NCI-H187 treated with DMSO at 0.1 percent for 48 hours (cell line): ENCODE measurements at regions not wholly inside any gene's neighbourhood (a gene's known extent, or its start where the extent isn't known, plus 50 kb on each side); places are given as distances from the start of the nearest gene placed in this dataset.
A peak's percentile ranks its signal among the peaks of the same experiment; 100 is the strongest.
"Not testable (repeated sequence)": the region's sequence is repeated elsewhere in the genome, so short reads cannot be mapped to it uniquely, and the experiment has no call there.

Source experiments
- DNase-seq: peaks from one replicate; lab custom pipeline; 2025; lab: John Stamatoyannopoulos, UW

DNA sequence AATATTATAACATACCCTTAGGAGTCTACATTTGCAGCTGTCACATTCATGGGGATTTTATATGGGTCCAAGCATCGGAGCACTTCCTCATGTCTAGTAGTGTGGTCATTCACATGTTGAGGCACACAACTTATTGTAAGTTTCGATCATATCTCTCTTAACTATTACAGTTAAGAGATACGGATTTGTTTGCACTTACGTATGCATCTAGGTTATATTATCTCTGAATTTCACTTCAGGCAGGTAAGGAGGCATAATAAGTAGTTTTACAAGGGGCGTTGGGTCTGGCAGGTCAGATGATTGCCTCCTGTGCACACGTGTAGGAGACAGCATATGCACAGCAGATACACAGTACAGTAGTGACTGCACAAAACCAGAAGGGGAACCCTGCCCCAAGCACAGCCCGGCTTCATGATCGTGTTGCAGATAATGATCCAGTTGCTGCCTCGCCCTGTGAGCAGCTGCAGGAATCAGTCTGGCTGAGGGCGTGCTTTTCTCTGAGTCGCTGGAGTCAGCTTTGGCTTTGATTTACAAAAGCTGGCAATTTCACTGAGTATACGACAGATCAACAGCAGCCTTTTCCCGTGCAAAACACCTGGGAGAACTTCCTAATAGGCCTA lies 302.9 kb upstream of the GATB start:
- no peak for DNase-seq

DNA sequence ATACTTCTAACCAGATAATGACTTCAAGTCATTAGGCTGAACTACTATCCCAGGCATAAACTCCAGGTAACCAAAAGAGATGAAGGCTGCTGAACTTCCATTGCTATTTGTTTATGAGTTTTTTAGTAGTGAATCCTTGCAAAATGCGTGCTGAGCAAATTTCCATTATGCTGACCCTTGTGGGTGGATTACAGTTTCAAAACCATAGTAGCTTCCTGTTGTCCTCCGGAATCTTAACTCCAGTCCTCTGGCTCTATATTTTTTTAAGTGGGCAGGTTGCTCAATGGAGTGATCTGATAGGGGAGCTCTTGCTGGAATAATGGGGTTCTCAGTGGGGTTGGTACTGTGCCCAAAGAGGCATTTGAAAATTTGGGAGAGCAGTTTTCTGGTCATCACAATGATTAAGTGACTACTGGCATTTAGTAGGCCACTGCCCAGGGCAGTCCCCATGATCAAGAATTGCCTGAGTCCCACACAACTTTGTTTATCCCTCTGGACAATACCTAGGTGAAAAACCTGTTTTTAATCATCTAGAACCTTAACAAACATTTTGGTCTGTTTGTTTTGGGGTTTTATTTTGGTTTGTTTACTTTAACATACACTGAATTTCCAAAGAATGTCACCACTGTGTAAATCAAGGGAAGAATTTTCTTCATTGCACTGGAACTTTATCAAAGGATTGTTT lies 302.3 kb upstream of the GATB start:
- no peak for DNase-seq

DNA sequence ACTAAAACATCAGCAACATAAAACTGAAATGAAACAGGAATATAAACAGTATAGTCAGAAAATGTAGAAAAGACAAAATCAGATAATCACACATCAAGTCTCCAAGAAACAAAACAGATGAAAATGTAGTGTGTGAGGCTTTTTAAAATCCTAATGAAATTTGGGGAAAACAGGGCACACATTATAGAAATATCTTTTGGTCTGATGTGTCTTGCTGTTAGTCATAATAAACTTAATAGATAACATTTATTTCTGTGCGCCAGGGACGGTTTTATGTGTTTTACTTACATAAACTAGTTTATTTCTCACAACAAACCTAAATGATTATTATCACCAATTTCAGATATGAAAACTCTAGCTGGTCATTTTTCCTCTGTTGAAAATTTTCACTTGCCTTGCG lies 293.9 kb upstream of the GATB start:
- no peak for DNase-seq

DNA sequence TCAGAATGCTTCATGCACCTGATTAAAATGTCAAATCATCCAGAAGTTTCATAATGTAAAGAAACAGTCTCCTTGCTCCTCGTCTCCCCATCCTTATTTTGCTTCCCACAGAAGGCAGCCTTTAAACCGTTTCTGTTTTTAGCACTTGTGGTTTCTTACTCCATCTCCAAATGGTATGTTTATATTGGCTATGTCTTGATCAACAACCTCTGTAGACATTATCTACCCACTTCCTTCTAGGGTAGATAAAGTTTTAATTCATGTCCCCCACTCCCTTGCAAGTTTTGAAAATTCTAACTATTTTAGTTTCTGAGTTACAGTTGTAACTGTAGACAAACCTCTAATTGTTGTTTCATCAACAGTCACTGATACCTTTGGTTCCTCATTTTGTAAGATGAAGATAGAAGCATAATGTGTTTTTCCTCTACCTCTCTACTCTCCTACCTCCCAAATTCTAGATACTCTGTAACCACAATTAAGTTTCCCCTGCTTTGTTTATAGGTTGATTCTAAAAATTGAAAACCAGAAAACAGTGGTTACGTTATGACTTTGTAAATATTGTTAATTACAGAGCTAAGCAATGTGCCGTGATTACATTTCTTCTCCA lies 291.7 kb upstream of the GATB start:
- DNase-seq = no peak

DNA sequence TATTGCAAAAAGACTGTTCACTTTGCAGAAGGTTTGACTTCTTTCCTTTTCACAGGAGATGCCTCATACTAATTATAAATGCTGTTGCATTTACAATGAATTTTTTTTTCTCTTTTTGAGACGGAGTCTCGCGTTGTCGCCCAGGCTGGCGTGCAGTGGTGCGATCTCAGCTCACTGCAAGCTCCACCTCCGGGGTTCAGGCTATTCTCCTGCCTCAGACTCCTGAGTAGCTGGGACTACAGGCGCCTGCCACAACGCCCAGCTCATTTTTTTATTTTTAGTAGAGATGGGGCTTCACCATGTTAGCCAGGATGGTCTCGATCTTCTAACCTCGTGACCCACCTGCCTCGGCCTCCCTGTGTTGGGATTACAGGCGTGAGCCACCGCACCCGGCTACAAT lies 290.5 kb upstream of the GATB start:
- not testable (repeated sequence) for DNase-seq

DNA sequence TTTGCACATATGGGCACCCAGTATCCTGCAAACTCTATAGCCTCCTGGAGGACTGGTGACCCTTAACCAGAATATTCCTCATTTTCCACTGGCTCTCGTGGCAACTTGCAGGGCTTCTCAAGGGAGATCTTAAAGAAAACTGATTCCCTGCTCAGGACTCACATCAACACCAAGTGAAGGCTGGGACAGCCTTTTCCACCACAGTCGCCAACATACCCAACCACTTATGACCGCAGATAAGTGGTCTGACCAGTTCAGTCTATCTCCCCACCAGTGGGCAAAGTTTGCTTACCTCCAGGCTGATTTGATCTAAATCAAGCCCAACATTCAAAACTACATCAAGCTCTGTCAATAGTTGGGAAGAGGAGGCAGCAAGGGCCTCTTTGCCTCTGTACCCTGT lies 289.3 kb upstream of the GATB start:
- DNase-seq = no peak

DNA sequence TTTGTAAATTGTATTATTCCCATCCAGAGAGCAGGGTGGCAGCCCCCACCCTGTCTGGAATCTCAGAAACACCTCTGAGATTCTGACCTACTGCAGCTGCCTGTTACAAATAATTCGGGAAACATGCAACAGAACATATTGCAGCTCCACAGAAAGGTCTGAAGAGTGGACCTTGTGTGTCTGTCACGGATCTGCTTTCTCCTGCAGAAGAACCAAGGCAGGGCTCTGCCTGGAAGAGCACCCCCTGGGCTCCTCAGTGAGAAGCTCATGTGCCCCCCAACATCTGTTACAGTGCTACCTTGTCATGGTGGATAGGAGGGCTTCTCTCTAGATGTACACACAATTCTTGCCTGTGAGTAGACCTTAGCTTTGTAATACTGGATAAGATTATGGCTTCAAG lies 286.6 kb upstream of the GATB start:
- DNase-seq = no peak

DNA sequence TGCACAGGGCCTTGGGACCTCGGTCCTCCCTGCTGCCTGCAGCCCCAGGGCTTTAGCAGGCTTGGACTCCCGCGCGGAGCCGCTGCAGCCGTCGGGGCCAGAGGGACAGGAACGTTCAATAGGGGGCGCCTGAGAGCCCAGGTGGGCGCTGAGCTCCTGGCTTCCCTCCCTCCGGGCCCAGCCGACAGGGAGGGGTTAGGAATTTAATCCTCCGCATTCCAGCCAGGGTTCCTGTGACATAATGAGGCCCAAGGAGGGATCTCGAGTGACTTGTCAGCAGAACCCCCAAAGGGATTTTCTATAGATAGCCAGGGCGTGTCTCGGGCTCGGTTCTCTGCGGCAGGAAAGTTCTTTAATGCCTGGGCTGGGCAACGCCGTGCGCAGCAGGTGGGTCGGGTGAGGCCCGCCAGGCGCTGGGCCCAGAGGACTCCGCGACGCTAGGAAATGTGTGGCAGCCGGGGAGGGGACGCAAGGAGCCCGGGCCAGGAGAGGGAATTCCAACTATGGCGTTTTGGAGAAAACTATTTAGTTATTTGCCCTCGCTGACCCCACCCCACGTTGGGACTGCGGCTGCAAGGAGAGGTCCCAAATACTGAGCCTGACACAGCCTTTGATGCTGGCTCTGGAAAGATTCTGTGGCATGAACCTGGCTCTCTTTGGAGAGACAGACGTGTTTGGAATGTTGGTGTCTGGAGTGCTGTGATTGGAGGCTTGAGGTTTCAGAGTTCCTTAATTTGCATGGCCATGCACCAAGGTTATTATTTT lies 285.2 kb upstream of the GATB start:
- DNase-seq = peak; percentile 7

DNA sequence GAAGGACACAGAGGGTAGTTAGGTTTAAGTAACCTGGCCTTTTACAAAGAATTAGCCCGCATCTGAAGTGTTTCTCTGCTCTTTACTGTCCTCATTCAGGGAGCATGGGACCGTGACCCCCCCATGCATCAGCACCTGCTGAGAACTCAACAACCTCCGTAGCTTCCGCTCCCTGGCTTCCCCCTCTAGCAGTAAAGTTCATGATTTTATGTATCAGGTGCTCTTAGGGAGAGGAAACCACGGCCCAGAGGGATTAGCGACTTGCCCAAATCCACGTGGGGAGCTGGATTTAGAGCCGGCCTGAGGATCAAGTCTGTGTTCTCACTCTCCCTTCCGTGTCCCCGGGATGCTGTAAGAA lies 284.6 kb upstream of the GATB start:
- DNase-seq = no peak

DNA sequence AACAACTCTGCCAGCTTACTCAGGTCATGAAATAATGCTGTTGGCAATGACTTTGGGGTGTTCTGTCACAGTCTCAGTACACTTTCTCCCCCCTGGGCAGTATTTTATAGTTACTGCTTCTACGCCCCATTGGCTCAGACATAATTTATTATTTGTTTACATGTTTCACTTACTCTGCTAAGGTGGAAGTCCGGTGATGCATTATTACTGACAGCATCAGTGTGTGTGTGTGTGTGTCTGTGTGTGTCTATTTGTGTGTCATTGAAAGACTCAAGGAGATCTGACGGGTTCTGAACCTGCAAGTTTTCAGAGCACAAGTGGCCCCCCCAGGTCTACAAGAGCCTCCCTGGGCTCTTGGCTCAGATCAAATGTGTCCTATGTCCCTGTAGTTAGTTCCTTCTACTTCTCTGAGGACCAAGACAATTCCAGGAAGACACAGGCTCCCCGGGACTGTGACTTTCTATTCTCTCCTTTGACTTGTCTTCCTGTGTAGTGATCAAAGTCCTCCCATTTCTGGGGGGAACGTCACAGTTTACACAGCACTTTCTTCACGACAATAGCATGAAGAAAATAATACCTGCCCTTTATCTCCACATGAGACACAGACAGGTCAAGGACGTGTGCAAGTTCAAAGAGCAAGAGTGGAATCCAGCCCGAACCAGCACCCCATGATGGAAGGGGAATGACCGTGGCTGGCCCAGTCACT lies 283.7 kb upstream of the GATB start:
- DNase-seq = no peak

DNA sequence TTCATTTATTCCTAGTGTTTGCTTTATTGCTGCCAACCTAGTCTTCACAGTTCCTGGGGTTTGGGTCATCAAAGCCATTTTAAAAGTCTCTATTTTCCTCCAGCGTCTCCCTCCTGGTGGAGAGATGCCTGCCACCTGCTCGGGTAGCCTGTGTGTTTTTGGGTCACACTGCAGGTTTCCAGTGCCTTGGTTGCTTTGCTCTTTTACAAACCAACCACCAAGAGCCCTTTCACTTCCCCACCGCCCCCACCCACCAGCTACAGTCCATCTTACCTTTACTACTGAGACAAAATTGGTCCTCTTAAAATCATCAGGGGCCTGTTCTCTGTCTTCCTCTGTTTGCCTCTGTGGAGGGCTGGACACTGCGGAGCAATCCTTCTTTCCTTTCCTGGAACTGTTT lies 280.5 kb upstream of the GATB start:
- DNase-seq = no peak

DNA sequence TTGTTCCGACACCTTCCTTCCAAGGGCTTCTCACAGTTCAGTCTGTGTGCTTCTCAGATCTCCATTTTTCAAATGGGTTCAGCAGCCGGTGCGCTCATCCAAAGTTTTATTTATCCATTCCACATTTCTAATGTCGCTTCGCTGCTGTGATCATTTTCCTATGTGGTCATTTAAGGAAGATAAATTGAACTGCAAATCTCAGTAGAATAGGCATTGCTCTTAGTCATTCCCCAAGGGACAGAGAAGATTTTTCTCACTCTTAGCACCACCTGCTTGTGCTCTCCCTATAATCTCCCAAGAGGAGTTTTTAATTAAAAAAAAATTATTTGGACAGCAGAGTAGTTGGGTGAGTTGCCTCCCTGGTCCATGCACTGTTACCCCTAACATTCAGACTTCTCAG lies 278.9 kb upstream of the GATB start:
- DNase-seq = no peak

DNA sequence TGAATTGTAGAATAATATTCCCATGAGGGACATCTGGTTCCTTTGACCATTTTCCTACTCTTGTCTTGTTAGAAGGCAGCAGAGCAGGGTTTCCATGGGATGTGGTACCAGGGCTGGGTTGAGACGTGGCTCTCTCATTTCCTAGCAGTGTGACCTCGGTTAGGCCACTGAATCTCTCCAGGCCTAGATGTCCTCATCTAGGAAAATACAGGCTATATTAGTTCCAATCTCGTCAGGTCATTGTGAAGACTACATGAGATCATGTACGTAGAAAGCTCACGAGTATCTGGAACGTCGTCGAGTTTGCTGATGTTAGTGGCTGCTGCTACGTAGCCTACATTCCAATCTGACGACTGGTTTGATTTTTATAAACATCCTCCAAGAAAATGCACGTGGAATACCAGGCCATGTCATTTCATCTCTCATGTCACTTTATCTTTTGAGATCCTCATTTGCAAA lies 278.2 kb upstream of the GATB start:
- no peak for DNase-seq

DNA sequence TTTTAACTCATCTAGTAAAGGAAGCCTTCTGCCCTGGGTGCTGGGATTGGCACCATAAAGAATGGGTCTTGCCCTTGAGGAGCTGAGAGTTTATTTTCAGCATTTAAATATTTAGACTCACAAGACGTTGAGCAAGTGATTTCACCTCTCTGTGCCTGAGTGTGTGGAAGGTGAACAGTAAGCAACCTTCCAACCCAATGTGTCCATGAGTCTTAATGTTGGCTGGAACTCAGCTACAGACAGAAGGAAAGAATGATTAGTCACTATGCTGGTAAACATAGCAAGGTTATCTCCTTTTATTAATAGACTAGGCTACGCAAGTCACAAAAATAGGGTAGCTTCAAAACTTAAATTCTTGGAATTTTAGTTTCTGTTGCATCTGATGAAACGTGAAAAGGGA lies 277.4 kb upstream of the GATB start:
- no peak for DNase-seq

DNA sequence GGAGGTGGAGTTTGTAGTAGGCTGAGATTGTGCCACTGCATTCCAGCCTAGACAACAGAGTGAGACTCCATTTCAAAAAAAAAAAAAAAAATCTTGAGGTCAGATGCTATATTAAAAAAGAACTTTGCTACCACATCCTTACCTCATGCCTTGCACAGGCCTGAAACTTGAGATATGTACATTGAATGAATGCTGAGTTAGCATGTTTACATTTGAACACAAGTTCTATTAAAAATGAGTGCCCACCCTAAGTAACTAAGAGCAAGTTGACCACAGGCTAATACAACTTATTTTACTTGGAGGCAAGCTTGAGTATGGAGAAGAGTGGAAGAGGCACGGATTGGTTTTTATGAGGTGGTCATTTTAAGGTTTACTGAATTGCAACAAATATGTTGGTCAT lies 276.6 kb upstream of the GATB start:
- no peak for DNase-seq

DNA sequence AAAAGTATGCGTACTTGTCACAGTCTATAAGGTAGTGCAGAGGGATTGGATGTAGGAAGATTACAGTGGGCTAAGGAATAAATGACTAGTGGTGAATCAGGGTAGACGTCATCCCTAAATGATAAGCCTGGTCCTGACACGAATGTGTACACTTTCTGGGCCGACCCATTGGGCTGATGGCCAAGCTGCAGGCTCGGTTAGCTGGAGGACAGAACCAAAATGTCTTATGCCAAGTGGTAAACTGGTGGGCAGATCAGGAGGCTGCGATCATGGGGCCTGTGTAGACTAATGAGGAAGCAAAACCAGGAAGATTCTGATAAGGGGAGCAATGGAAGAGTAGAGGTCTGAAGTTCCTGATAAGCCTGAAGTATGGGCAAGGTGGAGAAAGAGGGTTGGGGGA lies 272.8 kb upstream of the GATB start:
- no peak for DNase-seq

DNA sequence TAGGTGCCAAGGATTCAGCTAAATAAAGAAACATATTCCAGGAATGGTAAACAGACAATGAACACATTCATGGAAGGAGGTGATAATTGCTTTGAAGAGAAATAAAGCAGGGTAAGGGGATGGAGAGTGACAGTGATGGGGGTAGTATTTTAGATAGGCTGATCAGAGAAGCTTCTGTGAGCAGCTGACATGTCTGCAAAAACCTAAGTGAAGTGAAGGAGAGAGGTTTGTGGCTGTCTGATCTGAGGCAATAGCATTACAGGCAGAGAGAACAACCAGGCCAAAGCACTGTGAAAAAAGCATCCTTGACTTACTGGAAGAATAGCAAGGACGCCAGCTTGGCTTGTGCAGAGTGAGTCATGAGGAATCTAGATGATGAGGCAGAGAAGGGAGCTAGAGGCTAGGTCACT lies 271.9 kb upstream of the GATB start:
- no peak for DNase-seq

DNA sequence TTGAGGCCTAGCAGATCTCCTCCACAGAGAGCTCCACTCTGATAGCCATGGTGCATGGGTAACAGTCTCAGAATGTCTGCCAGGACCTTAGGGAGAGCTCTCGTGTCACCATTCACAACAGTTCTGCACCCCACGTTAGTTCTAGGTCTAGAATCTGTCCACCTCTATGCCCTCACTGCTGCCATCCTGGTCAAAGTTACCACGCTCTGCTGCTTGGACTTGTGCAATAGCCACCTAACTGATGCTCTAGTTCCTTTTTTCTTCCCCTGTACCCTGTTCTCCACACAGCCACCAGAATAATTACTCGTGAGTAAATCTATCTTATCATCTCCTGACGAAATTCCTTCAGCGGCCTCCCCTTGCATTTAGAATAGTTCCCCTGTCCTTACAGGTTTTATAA lies 268.8 kb upstream of the GATB start:
- DNase-seq = no peak

DNA sequence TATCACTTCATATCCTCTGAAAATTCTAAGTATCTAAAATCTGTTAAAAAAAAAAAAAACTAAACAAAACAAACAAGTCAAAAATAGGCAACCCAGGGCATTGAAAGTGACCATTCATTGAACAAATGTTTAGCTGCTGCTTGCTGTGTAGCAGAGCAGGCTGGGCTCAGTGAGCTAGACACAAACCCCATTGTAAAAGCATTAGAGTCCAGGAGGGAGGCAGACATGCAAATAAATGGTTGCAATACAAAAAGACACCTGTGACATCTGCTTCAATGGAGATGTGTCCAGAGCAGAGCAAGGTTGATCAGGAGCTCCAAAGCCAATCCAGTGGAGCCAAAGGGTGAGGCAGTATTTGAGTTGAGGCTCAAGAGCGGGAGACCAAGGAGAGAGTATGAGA lies 267.3 kb upstream of the GATB start:
- DNase-seq = no peak

DNA sequence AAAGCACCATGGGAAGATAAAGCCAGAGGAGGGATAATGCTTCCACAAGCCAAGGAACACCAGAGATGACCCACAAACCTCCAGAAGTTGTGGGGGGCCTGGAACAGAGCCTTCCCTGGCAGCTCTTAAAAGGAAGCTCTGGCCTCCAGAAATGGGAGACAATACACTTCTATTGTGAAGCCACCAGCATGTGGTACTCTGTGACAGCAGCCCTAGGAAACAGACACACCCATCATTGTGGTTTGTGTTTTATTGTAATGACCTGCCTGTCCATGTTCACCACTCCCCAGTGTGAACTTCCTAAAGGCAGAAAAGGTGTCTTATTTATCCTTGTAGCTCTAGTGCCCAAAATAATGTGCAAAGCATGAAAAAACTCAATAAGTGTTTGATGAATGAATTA lies 264.1 kb upstream of the GATB start:
- no peak for DNase-seq

DNA sequence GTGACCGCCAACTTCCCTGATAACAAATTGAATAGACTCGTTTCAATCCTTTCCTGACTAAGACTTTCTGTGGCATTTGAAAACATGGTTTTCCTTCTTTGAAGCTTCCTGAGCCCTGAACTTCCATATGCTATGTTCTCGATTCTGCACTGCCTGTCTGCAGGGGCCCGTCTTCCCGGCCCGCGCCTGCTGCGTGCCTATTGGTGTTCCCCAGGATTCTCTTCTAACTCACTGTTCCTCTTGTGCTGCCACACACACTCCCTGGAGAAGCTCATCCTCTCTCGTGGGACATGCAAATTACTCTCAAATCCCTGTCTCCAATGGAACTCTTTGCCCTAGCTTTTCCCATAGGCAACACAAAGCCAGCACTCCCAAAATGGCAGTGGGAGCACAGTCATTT lies 262.9 kb upstream of the GATB start:
- no peak for DNase-seq

DNA sequence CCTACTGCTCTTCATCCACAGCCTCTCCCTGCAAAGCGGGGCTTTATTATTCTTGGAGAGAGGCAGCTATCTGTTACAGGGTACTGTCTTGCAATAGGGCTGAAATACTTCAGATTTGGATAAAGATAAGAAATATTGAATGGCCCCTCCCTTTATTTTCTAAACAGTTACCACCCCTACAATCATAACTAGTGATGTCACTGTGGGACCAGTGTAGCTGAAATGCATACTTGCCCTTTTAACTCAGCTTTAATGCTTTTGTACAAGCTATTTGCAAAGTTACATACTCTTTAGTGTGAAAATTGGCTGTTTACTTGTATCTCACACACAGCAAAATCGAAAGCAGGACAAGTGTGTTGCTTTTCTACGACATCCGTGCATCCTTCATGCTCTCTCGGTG lies 261.7 kb upstream of the GATB start:
- no peak for DNase-seq
